DOHH2 (cell line): ENCODE measurements at regions not wholly inside any gene's neighbourhood (a gene's known extent, or its start where the extent isn't known, plus 50 kb on each side); places are given as distances from the start of the nearest gene placed in this dataset.

Experiments
- H3F3A ChIP-seq: fragments of 200-600 bp; sonication (generic), shearing (Covaris generic); 2 replicates; pipeline ENCODE4 v1.6.0; 2016; ENCODE audit warnings: antibody characterized with exemption, mild to moderate bottlenecking; ENCODE audit not compliant: control insufficient read depth, insufficient read depth
- H3K27ac ChIP-seq: fragments of 200-600 bp; sonication (generic); 2 replicates; pipeline ENCODE4 v1.5.1; 2014; ENCODE audit warnings: low read depth, mild to moderate bottlenecking, low read length, moderate library complexity
- H3K27me3 ChIP-seq: fragments of 200-600 bp; sonication (generic); 2 replicates; pipeline ENCODE4 v1.6.1; 2014; ENCODE audit warnings: mild to moderate bottlenecking, low read length, mixed read lengths; ENCODE audit not compliant: control insufficient read depth
- H3K36me3 ChIP-seq: fragments of 200-600 bp; sonication (generic); 2 replicates; pipeline ENCODE4 v1.6.1; 2014; ENCODE audit warnings: mild to moderate bottlenecking, low read length, moderate library complexity, mixed read lengths; ENCODE audit not compliant: control insufficient read depth
- H3K4me1 ChIP-seq: fragments of 200-600 bp; sonication (generic); 2 replicates; pipeline ENCODE4 v1.6.1; 2014; ENCODE audit warnings: mild to moderate bottlenecking, low read length, mixed read lengths; ENCODE audit not compliant: control insufficient read depth
- H3K4me2 ChIP-seq: fragments of 200-600 bp; sonication (generic); 2 replicates; pipeline ENCODE4 v1.6.0; 2014; ENCODE audit warnings: mild to moderate bottlenecking, low read length, moderate library complexity
- H3K4me3 ChIP-seq: fragments of 200-600 bp; sonication (generic); 2 replicates; pipeline ENCODE4 v1.5.1; 2014; ENCODE audit warnings: mild to moderate bottlenecking, low read length, mixed read lengths
- H3K79me2 ChIP-seq: fragments of 200-600 bp; sonication (generic); 2 replicates; pipeline ENCODE4 v1.6.1; 2014; ENCODE audit warnings: mild to moderate bottlenecking, low read length, mixed read lengths; ENCODE audit not compliant: control insufficient read depth
- H3K9me2 ChIP-seq: fragments of 200-600 bp; sonication (generic); replicated peaks from 2 replicates; pipeline ENCODE4 v1.6.1; 2014; ENCODE audit warnings: mild to moderate bottlenecking, low read length, mixed read lengths; ENCODE audit not compliant: control insufficient read depth
- H3K9me3 ChIP-seq: fragments of 200-600 bp; sonication (generic); 2 replicates; pipeline ENCODE4 v1.6.1; 2014; ENCODE audit warnings: antibody characterized with exemption, low read length, mixed read lengths; ENCODE audit not compliant: control insufficient read depth, insufficient read depth
- H4K20me1 ChIP-seq: fragments of 200-600 bp; sonication (generic); 2 replicates; pipeline ENCODE4 v1.6.0; 2014; ENCODE audit warnings: low read depth, mild to moderate bottlenecking, antibody characterized with exemption, low read length, moderate library complexity; ENCODE audit not compliant: control insufficient read depth, insufficient read depth
- CTCF ChIP-seq: fragments of 200-600 bp; sonication (generic); IDR thresholded peaks from one replicate; pipeline ENCODE4 v1.5.1; 2014; ENCODE audit warnings: antibody characterized with exemption, mild to moderate bottlenecking, low read depth, low read length; ENCODE audit not compliant: poor library complexity, severe bottlenecking
- EZH2phosphoT487 ChIP-seq: fragments of 200-600 bp; sonication (generic); IDR thresholded peaks from 2 replicates; pipeline ENCODE4 v1.6.1; 2017; ENCODE audit warnings: borderline replicate concordance, mild to moderate bottlenecking, antibody characterized with exemption, low read length, moderate library complexity, mixed read lengths

- H3K27ac ChIP-seq = no peak overlapping the region
- no peaks in the 10 kb centered on the region for H3K9me2 ChIP-seq
- H4K20me1 ChIP-seq = no peaks in the 10 kb centered on the region
- H3F3A ChIP-seq = peaks cover 7% of the 10 kb centered on the region; the same call in 1 of the 2 replicates
- H3K79me2 ChIP-seq = no peaks in the 10 kb centered on the region
- no peak overlapping the region for H3K4me3 ChIP-seq
- no peaks in the 10 kb centered on the region for H3K27me3 ChIP-seq
- H3K36me3 ChIP-seq = no peaks in the 10 kb centered on the region
- peaks cover 27% of the 10 kb centered on the region for H3K4me1 ChIP-seq
- TF ChIP-seq EZH2phosphoT487 (no peak), CTCF (no peak)
- H3K4me2 ChIP-seq = peak overlapping the region; percentile 54
- H3K9me3 ChIP-seq = no peaks in the 10 kb centered on the region
These were observed 141.9 kb upstream of the CCDC54 start for GRCh38 chr3:107235193-107235927.

- H3K27ac ChIP-seq = no peak overlapping the region
- TF ChIP-seq CTCF (peak; percentile 85), EZH2phosphoT487 (no peak)
- no peaks in the 10 kb centered on the region for H3K9me3 ChIP-seq
- H4K20me1 ChIP-seq = no peaks in the 10 kb centered on the region
- peak overlapping the region; percentile 32; the same call in 1 of the 2 replicates for H3K4me3 ChIP-seq
- H3K4me1 ChIP-seq = peaks cover 27% of the 10 kb centered on the region
- peaks cover 3% of the 10 kb centered on the region for H3K79me2 ChIP-seq
- peak overlapping the region; percentile 54 for H3K4me2 ChIP-seq
- no peaks in the 10 kb centered on the region for H3K27me3 ChIP-seq
- no peaks in the 10 kb centered on the region for H3K9me2 ChIP-seq
- peaks cover 7% of the 10 kb centered on the region; the same call in 1 of the 2 replicates for H3F3A ChIP-seq
- peaks cover 3% of the 10 kb centered on the region; the same call in 1 of the 2 replicates for H3K36me3 ChIP-seq
These were observed 141.3 kb upstream of the CCDC54 start for GRCh38 chr3:107235928-107236315.

- Histone ChIP-seq H3K27ac (no peak overlapping the region), H3K27me3 (no peaks in the 10 kb centered on the region), H3K4me3 (no peak overlapping the region), H3K4me2 (peak overlapping the region; percentile 54; the same call in 1 of the 2 replicates), H3K9me3 (no peaks in the 10 kb centered on the region), H3K9me2 (no peaks in the 10 kb centered on the region), H4K20me1 (no peaks in the 10 kb centered on the region), H3K36me3 (peaks cover 3% of the 10 kb centered on the region; the same call in 1 of the 2 replicates), H3K79me2 (peaks cover 10% of the 10 kb centered on the region), H3K4me1 (peaks cover 33% of the 10 kb centered on the region), H3F3A (peaks cover 7% of the 10 kb centered on the region; the same call in 1 of the 2 replicates)
- no peak for TF ChIP-seq CTCF
- no peak for TF ChIP-seq EZH2phosphoT487
These were observed 140.4 kb upstream of the CCDC54 start for GRCh38 chr3:107236655-107237337.
